Stomach (tissue), 4 donors: ENCODE measurements at regions not wholly inside any gene's neighbourhood (a gene's known extent, or its start where the extent isn't known, plus 50 kb on each side); places are given as distances from the start of the nearest gene placed in this dataset.
"Not testable (repeated sequence)": the region's sequence is repeated elsewhere in the genome, so short reads cannot be mapped to it uniquely, and the experiment has no call there.

ENCODE experiments used
- CTCF ChIP-seq, 7 experiments: fragments of 450-650 bp in 4 of 7; fragments of 200-600 bp in 3 of 7; sonication (generic) in 3 of 7; IDR thresholded peaks; one replicate each; pipeline ENCODE4 v1.5.1; 2016 to 2019; ENCODE audit warnings: antibody characterized with exemption in 7 of 7, control low read depth in 2 of 7, mild to moderate bottlenecking in 1 of 7
- EP300 ChIP-seq: sonication (generic); formaldehyde crosslinking; IDR thresholded peaks from one replicate; pipeline ENCODE4 v1.6.1; 2017; ENCODE audit warnings: antibody characterized with exemption

GRCh38 chr15:32249207-32249606 is 153.9 kb downstream of the GOLGA8K start:
- TF ChIP-seq CTCF (IDR thresholded peaks at IDR 0.05); EP300: not testable (repeated sequence)
